Activated CD4-positive, alpha-beta T cell treated with anti-CD3 and anti-CD28 coated beads, Interleukin-2, amount 50 U/mL, for 4 hours (primary cell): ENCODE measurements at regions not wholly inside any gene's neighbourhood (a gene's known extent, or its start where the extent isn't known, plus 50 kb on each side); places are given as distances from the start of the nearest gene placed in this dataset.
"Not testable (repeated sequence)": the region's sequence is repeated elsewhere in the genome, so short reads cannot be mapped to it uniquely, and the experiment has no call there.

Experiments
- DNase-seq, 2 experiments: peaks; one replicate each; pipeline ENCODE4 v3.0.0-alpha.2; 2020

GRCh38 chr2:128603411-128603924 lies 284.8 kb upstream of the HS6ST1 start:
- no peak for DNase-seq

GRCh38 chr2:128604045-128604444 lies 285.4 kb upstream of the HS6ST1 start:
- DNase-seq: no peak

- DNase-seq: not testable (repeated sequence)
These were observed 285.9 kb upstream of the HS6ST1 start for GRCh38 chr2:128604581-128604980.

GRCh38 chr2:128605421-128605820 lies 286.8 kb upstream of the HS6ST1 start:
- no peak for DNase-seq

GRCh38 chr2:128605931-128606330 lies 287.3 kb upstream of the HS6ST1 start:
- DNase-seq: no peak

GRCh38 chr2:128606837-128607236 lies 288.2 kb upstream of the HS6ST1 start:
- no peak for DNase-seq

- DNase-seq: no peak
These were observed 288.8 kb upstream of the HS6ST1 start for GRCh38 chr2:128607440-128607839.

- DNase-seq: no peak
These were observed 289.3 kb upstream of the HS6ST1 start for GRCh38 chr2:128607911-128608506.

- DNase-seq: no peak
These were observed 290.5 kb upstream of the HS6ST1 start for GRCh38 chr2:128608921-128609880.

GRCh38 chr2:128610496-128610895 lies 291.8 kb upstream of the HS6ST1 start:
- no peak for DNase-seq

GRCh38 chr2:128611421-128612320 lies 293.0 kb upstream of the HS6ST1 start:
- no peak for DNase-seq

GRCh38 chr2:128612628-128613027 lies 294.0 kb upstream of the HS6ST1 start:
- DNase-seq: no peak

GRCh38 chr2:128613351-128613750 lies 294.7 kb upstream of the HS6ST1 start:
- DNase-seq: no peak

GRCh38 chr2:128613876-128614275 lies 295.2 kb upstream of the HS6ST1 start:
- no peak for DNase-seq

- DNase-seq: not testable (repeated sequence)
These were observed 296.2 kb upstream of the HS6ST1 start for GRCh38 chr2:128614907-128615306.

- DNase-seq: no peak
These were observed 296.9 kb upstream of the HS6ST1 start for GRCh38 chr2:128615571-128615970.

GRCh38 chr2:128617029-128617590 lies 298.4 kb upstream of the HS6ST1 start:
- DNase-seq: no peak

GRCh38 chr2:128617661-128618060 lies 299.0 kb upstream of the HS6ST1 start:
- no peak for DNase-seq

GRCh38 chr2:128618642-128619041 lies 300.0 kb upstream of the HS6ST1 start:
- DNase-seq: no peak

- no peak for DNase-seq
These were observed 301.0 kb upstream of the HS6ST1 start for GRCh38 chr2:128619471-128620325.

GRCh38 chr2:128621074-128621473 lies 302.4 kb upstream of the HS6ST1 start:
- no peak for DNase-seq

GRCh38 chr2:128622371-128622770 lies 303.7 kb upstream of the HS6ST1 start:
- DNase-seq: no peak
